22Rv1 (cell line): ENCODE measurements at regions not wholly inside any gene's neighbourhood (a gene's known extent, or its start where the extent isn't known, plus 50 kb on each side); places are given as distances from the start of the nearest gene placed in this dataset.

Experiments used
- CTCF ChIP-seq: fragments of 450-650 bp; IDR thresholded peaks from 2 replicates; pipeline ENCODE4 v1.5.1; 2017; ENCODE audit warnings: mild to moderate bottlenecking
- ZFX ChIP-seq: fragments of 450-650 bp; IDR thresholded peaks from 2 replicates; pipeline ENCODE4 v1.6.1; 2017; ENCODE audit warnings: antibody characterized with exemption, borderline replicate concordance

DNA sequence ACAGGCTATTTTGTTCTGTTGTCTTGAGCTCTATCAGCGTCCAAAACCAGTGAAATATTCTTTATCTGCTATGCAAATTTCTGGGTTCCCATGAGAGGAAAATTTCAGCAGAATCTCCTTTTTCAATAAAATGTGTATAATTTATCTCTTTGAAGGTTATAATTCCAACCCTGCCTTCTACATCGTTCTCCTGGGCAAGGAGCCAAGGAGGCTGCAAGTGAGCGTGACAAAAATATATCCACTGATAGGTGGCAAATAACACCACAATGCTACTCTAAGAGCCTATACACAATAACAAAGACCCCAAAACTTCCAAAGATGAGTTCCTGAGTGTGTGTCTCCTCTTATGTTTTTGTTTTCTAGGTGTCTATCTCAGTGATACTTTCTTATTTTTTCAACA is 664.7 kb upstream of the SORCS1 start:
- TF ChIP-seq CTCF (no peak), ZFX (no peak)
